ENCODE measurements at regions not wholly inside any gene's neighbourhood (a gene's known extent, or its start where the extent isn't known, plus 50 kb on each side); places are given as distances from the start of the nearest gene placed in this dataset.
A peak's percentile ranks its signal among the peaks of the same experiment; 100 is the strongest.
"Not testable (repeated sequence)": the region's sequence is repeated elsewhere in the genome, so short reads cannot be mapped to it uniquely, and the experiment has no call there.

DNA sequence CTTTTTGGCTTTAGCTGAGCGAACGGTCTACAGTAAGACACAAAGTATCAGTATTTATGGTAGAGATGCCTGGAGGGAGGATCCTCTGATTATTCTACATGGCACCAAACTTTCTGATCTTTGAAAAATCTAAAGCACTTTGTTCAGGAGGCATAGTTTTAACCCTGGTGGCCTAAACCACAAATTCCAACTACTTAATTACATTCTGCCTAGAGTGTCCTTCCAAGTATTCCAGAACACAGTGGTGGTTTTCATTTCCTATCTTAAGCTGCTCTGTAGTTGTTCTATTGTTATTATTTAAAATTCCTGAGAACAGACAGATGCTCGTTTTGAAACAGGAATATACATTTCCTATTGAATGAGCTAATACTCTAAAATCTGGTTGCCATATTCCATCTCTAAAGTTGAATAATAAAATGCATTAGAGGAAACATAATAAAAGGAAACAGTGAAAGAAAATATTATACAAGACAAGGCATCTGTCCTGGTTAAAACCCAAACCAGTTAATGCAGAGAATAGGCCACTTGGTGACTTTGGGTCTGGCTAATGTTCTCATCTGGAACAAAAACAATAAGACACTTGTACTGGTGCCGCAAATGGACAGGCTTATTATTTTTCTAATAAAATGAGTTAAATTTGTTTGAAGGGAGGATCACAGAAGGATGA lies 657.4 kb downstream of the SPRY1 start:
- no peak for DNase-seq (ENCODE audit: low spot score)

DNA sequence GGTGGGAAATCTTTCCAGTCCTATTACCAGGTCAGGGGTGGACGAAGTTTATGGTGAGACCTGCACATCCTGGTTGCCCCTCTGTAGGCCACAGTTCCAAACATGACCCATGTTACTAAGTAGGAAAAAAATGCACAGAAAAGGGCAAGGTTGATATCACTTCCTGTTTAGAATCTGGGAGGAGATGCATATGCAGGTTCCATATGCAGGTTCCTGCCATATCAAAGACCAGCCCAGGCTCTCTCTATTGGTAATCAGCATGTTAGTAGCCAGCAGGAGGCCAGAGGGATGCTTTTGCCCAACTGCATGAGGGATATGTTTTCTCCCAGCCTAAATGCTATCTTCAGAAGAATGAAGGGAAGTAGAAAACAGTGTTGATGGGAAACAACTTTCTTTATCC lies 657.2 kb downstream of the ANKRD50 start:
- DNase-seq (ENCODE audit: low spot score) = no peak

DNA sequence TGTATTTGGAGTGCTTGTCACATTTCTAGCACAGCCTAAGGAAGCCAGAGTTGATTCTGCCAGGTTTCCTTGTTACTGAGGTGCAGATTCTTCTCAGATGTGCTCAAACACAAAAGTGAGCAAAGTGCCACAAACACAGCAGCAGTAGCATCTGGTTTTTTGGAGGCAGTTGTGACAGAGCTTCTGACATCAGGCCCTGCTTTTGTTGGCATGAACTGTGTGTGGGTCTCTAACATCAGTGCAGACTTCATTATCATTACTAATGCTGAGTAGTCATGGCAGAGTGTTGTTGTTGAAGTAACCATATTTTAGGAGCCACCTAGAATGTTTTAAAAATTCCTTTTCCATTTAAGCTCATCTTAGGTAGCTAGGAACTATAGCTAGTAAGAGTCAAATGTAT lies 656.6 kb downstream of the ANKRD50 start:
- no peak for DNase-seq (ENCODE audit: low spot score)

DNA sequence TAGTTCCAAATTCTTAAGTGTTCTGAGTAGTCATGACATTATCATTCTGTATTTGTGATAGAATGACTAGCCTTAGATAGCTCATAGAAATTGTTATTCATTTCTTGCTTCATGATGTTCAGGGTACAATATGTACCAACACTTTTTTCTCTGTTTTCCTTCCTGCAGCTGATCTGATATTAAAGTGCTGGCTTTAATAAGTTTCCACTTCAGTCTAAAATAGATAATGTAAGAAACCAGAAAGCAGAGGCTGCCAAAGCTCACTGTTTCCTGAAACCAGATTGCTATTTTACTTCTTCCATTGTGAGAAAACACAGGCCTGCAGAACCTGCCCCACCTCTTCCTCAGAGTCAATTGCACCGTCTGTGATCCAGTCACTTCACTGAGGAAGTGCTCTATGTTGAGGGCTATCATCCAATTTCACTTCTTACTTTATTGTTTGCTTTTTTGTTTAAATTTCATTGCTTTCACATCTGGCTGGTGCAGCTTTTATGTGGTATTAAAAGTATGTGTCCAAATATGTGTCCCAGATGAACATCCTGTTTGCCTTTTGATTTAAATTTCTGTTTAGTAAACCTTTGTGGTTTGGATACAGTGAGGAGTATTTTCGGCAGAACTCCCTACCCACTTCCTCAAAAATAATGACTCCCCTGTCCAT lies 652.1 kb downstream of the ANKRD50 start:
- no peak for DNase-seq (ENCODE audit: low spot score)

DNA sequence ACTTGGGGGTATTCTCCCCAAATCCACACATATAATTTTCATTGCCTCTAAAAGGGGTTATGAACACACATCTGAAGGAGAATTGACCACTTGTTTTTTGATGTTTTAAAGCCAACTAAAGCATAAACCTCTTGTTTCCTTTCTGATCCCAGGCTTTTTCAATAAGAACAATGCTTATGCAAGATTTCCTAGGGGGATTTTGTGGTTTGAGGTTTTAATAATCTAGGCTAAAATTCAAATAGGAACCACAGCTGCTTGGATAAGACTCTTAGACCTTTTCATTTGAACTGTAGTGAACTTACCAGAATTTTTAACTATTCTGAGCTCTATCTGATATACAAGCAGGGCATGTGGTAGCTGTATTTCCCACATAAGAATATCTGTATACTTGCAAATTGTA lies 651.1 kb downstream of the ANKRD50 start:
- DNase-seq (ENCODE audit: low spot score) = no peak

- DNase-seq (ENCODE audit: low spot score) = no peak
Observed at GRCh38 chr4:124065422-124065821, 647.1 kb downstream of the ANKRD50 start.

GRCh38 chr4:124065936-124066335 lies 646.6 kb downstream of the ANKRD50 start:
- no peak for DNase-seq (ENCODE audit: low spot score)

GRCh38 chr4:124066595-124066994 lies 645.9 kb downstream of the ANKRD50 start:
- DNase-seq (ENCODE audit: low spot score) = no peak

GRCh38 chr4:124067046-124067445 lies 645.5 kb downstream of the ANKRD50 start:
- DNase-seq (ENCODE audit: low spot score) = no peak

DNA sequence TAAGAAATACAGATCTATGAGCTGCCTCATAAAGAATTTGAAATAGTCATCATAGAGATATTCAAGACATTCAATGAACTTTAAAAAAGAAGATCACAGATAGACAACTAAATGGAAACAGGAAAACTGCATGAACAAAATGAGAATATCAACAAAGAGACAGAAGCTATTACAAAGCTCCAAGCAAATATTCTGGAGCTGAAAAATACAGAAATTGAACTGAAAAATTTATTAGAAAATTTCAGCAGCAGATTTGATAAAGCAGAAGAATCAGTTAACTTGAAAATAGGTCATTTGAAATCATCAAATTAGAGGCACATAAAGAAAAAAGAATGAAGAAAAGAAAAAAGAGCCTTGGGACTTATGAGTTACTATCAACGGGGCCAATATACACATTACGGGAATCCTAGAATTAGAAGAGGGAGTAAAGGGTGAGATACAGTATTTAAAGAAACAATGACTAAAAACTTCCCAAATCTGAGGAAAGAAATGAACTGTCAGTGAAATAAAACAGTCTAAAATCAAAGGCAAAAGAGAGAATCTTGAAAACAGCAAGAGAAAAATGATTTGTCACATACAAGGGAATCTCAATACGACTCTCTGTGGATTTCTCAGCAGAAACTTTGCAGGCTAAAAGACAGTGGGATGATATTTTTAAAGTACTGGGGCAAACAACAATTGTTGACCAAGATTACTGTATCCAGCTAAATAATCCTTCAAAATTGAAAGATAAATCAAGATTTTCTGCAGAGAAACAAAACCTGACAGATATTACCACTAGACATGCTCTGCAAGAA lies 641.6 kb downstream of the ANKRD50 start:
- DNase-seq (ENCODE audit: low spot score) = no peak

- not testable (repeated sequence) for DNase-seq (ENCODE audit: low spot score)
Observed at GRCh38 chr4:124075276-124075675, 637.3 kb downstream of the ANKRD50 start.

DNA sequence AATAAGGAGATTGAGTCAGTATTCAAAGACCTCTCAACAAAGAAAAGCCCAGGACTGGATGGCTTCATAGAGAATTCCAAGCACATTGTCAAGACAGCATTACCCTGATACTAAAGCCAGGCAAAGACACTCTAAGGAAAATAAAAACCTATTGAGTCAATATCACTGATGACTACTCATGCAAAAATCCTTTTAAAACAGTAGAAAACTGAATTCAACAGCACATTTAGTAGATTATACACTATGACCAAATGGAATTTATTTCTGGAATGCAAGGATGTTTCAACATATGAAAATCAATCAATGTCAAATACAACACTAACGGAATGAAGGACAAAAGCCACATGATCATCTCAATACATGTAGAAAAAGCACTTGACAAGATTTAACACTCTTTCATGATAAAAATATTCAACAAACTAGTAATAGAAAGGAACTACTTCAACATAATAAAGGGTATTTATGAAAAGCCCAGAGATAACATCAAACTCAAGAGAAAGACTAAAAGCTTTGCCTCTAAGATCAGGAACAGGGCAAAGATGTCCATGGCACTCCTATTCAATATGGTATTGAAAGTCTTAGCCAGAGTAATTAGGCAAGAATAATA lies 633.3 kb downstream of the ANKRD50 start:
- DNase-seq (ENCODE audit: low spot score) = no peak

- no peak for DNase-seq (ENCODE audit: low spot score)
Observed at GRCh38 chr4:124083711-124084110, 628.8 kb downstream of the ANKRD50 start.

DNA sequence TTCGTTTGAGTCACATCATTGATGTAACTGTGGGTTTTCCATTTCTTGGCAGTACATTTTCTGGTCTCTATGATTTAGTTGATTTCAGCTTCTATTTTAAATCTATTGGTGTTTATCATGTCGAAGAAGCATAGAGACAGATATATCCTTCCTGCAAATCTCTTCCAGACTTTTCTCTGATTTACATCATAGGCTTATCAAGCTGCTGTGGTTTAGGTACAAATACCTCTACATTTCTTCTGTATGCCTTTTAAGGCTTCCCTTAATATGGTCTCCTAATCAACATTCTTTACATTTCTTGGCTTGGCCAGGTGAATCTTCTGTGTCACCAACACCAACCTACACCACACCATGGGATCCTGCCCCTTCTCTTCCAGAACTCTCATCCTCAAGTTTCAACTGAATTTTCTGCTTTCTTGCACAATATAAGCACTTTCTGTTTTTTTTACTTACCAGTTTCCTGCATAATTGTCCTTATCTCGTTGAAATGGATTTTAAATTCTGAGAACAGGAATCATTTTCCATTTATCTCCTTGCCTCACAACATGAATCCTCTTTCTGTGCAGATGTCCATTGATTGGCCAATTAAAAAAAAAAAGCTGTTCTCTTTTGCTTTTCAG lies 626.9 kb downstream of the ANKRD50 start:
- no peak for DNase-seq (ENCODE audit: low spot score)

- DNase-seq (ENCODE audit: low spot score) = no peak
Observed at GRCh38 chr4:124090021-124090420, 622.5 kb downstream of the ANKRD50 start.

DNA sequence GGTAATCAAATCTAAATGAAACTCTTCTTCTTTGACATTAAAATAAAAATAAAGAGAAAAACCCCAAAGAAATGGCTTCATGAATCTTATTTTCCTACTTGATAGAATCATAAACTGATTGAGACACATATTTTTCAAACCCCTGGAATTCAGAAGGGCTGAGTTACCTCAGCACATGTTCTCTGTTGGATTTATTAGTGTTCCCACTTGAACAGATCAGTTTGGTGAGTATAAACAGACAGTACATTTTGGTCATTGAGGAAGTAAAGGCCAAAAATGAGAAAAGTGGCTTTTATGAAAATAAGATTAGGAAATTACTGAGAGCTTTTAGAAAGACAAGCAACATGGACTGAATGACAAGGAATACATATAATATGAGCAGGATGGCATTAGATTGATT lies 620.4 kb downstream of the ANKRD50 start:
- no peak for DNase-seq (ENCODE audit: low spot score)

- DNase-seq (ENCODE audit: low spot score) = no peak
Observed at GRCh38 chr4:124092541-124092984, 620.0 kb downstream of the ANKRD50 start.

DNA sequence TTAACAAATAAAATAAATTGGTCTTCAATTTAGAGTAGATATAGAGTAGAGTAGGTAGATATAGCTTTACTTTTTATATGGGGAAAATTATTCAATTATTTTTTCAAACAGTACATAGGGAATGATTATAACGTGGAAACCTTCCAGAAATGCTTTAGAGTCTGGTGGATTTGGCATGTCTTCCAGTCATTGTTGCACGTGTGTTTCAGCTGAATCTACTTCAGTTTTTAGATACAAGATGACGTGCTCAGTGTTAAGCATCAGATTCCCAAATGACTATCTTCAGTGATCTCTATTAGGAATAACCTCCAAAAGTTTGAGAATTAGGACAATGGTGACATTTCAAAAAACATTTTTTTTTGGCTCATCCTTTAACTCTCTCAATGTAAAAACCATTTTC lies 616.9 kb downstream of the ANKRD50 start:
- DNase-seq (ENCODE audit: low spot score) = no peak

DNA sequence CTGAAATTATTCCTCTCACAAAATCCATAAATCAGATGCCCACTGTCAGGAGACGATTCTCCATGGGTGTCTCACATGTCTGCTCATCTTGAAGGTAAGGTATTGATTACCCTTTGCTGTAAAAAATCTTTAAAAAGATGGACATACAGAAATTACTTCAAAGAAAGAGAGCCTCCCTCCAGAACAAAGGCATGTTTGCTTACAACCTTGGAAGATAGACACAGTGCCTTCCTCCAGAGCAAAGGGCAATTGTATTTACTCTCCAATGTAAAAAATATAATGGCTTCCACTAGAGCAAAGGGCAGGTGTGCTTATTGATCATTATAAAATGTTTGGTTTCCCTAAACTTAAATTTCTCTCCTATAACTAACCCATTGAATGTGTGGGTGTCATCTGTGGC lies 616.2 kb downstream of the ANKRD50 start:
- no peak for DNase-seq (ENCODE audit: low spot score)

DNA sequence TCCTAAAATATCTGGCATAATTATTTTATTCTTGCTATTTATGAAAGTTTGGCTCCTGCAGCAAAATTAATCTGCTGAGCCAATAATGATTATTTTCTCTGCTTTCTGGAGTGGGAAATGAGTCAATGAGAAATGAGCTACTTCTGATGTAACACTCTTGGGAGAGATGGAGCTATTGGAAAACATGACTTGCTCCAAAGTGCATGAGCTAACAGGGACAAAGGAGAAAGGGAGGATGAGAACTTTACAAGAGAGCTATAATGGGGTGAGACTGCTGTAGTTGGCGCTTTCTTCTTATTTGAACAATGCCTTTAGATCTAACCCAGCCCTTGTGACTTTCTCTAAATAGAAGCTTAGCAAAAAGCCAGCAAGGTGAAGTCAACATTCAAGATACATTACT lies 615.1 kb downstream of the ANKRD50 start:
- peak; percentile 4 for DNase-seq (ENCODE audit: low spot score)

DNA sequence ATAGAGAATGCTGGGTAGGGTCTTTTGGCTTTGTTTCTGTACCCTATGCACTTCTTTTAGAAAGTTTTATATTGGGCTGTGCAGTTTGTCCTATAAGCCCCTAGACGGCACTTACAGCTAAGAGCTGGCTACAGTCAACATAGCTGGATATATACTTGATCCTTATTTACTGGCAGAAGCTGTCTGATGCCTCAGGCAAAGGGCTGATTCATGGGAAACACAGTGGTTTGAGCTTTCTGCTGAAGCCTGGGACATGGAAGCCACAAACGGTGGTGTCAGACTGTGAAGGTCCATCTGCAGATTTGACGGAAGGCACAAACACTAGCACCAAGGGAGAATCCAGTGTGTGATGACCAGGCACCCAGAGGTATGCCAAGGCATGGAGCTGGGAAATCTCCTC lies 608.4 kb downstream of the ANKRD50 start:
- no peak for DNase-seq (ENCODE audit: low spot score)

DNA sequence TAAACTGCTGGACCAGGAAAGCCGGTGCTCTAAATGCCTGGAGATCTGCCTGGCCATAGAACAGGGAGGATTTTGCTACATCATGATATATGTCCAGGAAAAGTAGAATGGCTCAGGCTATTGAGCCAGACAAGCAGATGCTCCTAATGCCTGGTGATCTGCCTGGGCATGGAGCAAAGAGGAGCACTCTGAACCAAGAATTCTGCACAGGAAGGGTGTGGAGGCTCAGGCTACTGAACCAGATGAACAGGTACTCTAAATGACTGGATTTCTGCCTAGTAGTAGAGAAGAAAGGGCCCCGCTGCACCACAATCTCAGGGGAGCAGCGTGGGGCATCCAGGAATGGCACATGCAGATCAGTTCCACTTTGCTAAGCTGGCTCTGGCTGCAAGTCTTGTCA lies 607.9 kb downstream of the ANKRD50 start:
- DNase-seq (ENCODE audit: low spot score) = no peak
